GM12891 (cell line): ENCODE measurements at regions not wholly inside any gene's neighbourhood (a gene's known extent, or its start where the extent isn't known, plus 50 kb on each side); places are given as distances from the start of the nearest gene placed in this dataset.

Experiments used
- POLR2A ChIP-seq: IDR thresholded peaks from 2 replicates; pipeline ENCODE4 v1.6.1; 2011; ENCODE audit warnings: low read depth, low read length, control low read depth
- POLR2AphosphoS5 ChIP-seq: IDR thresholded peaks from 2 replicates; pipeline ENCODE4 v1.6.1; 2011; ENCODE audit warnings: low read depth, low read length, control low read depth

DNA sequence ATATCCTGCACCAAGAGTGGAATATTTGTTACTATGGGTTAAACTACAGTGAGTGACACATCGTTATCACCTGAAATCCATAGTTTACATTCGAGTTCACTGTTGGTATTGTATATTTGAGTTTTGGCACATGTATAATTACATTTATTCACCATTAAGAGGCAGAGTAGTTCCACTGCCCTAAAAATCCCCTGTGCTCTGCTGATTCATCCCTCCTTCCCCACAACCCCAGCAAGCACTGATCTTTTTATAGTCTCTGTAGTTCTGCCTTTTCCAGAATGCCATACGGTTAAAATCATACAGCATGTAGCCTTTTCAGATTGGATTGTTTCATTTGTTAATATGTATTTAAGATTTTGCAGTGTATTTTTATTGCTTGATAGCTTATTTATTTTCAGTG lies 495.2 kb downstream of the DIRAS2 start:
- TF ChIP-seq POLR2AphosphoS5 (no peak), POLR2A (no peak)
